T-cell (primary cell): ENCODE measurements at regions not wholly inside any gene's neighbourhood (a gene's known extent, or its start where the extent isn't known, plus 50 kb on each side); places are given as distances from the start of the nearest gene placed in this dataset.

Experiments
- ATAC-seq, 4 experiments: fragments of 200-7000 bp in 3 of 4; fragments of 150-1000 bp in 1 of 4; cut with Tn5 transposase; replicated peaks in 1 of 4; 1 replicate in 3 of 4; 2 replicates in 1 of 4; pipeline ENCODE4 v1.10.0; 2021; ENCODE audit warnings: moderate library complexity in 3 of 4, mild to moderate bottlenecking in 2 of 4, moderate number of reproducible peaks in 1 of 4
- CTCF ChIA-PET, 2 donors: fragments of 300-600 bp; sonication (Branson Sonifier 250); formaldehyde crosslinking; loops; one replicate each; lab custom pipeline; 2022; ENCODE audit warnings: antibody characterized with exemption in 2 of 2; lab: Charles Lee
- POLR2A ChIA-PET, 2 donors: fragments of 300-600 bp; sonication (Branson Sonifier 250); formaldehyde crosslinking; loops; one replicate each; lab custom pipeline; 2022; ENCODE audit warnings: antibody characterized with exemption in 2 of 2; lab: Charles Lee
- DNase-seq, 35 experiments: peaks; one replicate each; pipeline versions ENCODE4 v3.0.0 to v3.0.0-alpha.2; 2013 to 2023
- H3K27ac ChIP-seq: one replicate; pipeline ENCODE4 v1.5.1; 2013; ENCODE audit warnings: low read length
- H3K27me3 ChIP-seq, 2 experiments: replicated peaks in 1 of 2; 1 replicate in 1 of 2; 2 replicates in 1 of 2; pipeline versions ENCODE4 v1.6.1 to v1.7.0; 2013; ENCODE audit warnings: low read length in 1 of 2, mixed read lengths in 1 of 2; ENCODE audit not compliant: control insufficient read depth in 2 of 2, insufficient read depth in 2 of 2; ENCODE audit errors: extremely low read depth in 1 of 2
- H3K36me3 ChIP-seq, 2 donors: 1 replicate in 1 of 2; 2 replicates in 1 of 2; pipeline versions ENCODE4 v1.6.1 to v1.7.0; 2013; ENCODE audit warnings: low read length in 1 of 2; ENCODE audit not compliant: control insufficient read depth in 2 of 2, insufficient read depth in 1 of 2; ENCODE audit errors: extremely low read depth in 1 of 2
- H3K4me1 ChIP-seq, 2 experiments: 1 replicate in 1 of 2; 2 replicates in 1 of 2; pipeline versions ENCODE4 v1.6.1 to v1.7.0; 2013; ENCODE audit warnings: low read length in 2 of 2, mixed read lengths in 1 of 2; ENCODE audit not compliant: insufficient read depth in 2 of 2, control insufficient read depth in 1 of 2; ENCODE audit errors: extremely low read depth in 1 of 2
- H3K4me3 ChIP-seq, 2 donors: 1 replicate in 1 of 2; 2 replicates in 1 of 2; pipeline versions ENCODE4 v1.5.1 to v1.7.0; 2013; ENCODE audit warnings: mild to moderate bottlenecking in 2 of 2, low read length in 1 of 2, moderate library complexity in 1 of 2; ENCODE audit not compliant: control insufficient read depth in 1 of 2; ENCODE audit errors: extremely low read depth in 1 of 2
- H3K9me3 ChIP-seq: 2 replicates; pipeline ENCODE4 v1.7.0; 2013
- H3K27ac Mint-ChIP-seq, 2 donors: one replicate each; pipeline ENCODE4 v1.8.0; 2020 to 2021; ENCODE audit warnings: mild to moderate bottlenecking in 2 of 2, mixed read lengths in 2 of 2
- H3K27me3 Mint-ChIP-seq, 2 donors: one replicate each; pipeline ENCODE4 v1.8.0; 2021 to 2022; ENCODE audit warnings: mixed read lengths in 2 of 2
- H3K36me3 Mint-ChIP-seq: one replicate; pipeline ENCODE4 v1.8.0; 2021; ENCODE audit warnings: mixed read lengths
- H3K4me1 Mint-ChIP-seq, 3 donors: one replicate each; pipeline ENCODE4 v1.8.0; 2020 to 2022; ENCODE audit warnings: mixed read lengths in 3 of 3, mild to moderate bottlenecking in 1 of 3
- H3K4me3 Mint-ChIP-seq, 3 donors: one replicate each; pipeline ENCODE4 v1.8.0; 2020 to 2022; ENCODE audit warnings: mild to moderate bottlenecking in 3 of 3, mixed read lengths in 3 of 3, moderate library complexity in 3 of 3
- H3K9me3 Mint-ChIP-seq, 3 donors: one replicate each; pipeline ENCODE4 v1.8.0; 2020 to 2022; ENCODE audit warnings: mixed read lengths in 3 of 3
- WGBS: methylation state at CpG from one replicate; pipeline ENCODE4 v1.1.5; 2013; ENCODE audit warnings: missing lambda C conversion rate; ENCODE audit not compliant: insufficient coverage; 5-methylcytosine and 5-hydroxymethylcytosine counted together

- no peak for ATAC-seq
- peaks cover 8 to 19% of the 10 kb centered on the region in 2 donors for H3K27me3 Mint-ChIP-seq
- no peak overlapping the region for H3K4me3 ChIP-seq
- peaks cover 0 to 5% of the 10 kb centered on the region in 2 experiments for H3K27me3 ChIP-seq
- no peak for DNase-seq
- WGBS: no CpG with 5 or more reads among the region's 1 CpG
- no peaks in the 10 kb centered on the region for H3K4me1 Mint-ChIP-seq
- POLR2A ChIA-PET: no interaction called here
- peaks cover 0 to 7% (median 0%) of the 10 kb centered on the region in 3 donors for H3K9me3 Mint-ChIP-seq
- H3K9me3 ChIP-seq: no peaks in the 10 kb centered on the region
- H3K4me1 ChIP-seq: no peaks in the 10 kb centered on the region
- H3K36me3 Mint-ChIP-seq: no peaks in the 10 kb centered on the region
- H3K27ac Mint-ChIP-seq: no peak overlapping the region
- no peak overlapping the region for H3K4me3 Mint-ChIP-seq
- no peak overlapping the region for H3K27ac ChIP-seq
- CTCF ChIA-PET: interaction anchor here in 1 of 2 donors (0.9 kb wide), 1 partner anchor 33 kb away, joined by 3 read pairs; no protein-coding TSS in a partner anchor
- H3K36me3 ChIP-seq: no peaks in the 10 kb centered on the region
Measured at GRCh38 chr20:40930561-40930960, 98.1 kb upstream of the TOP1 start.

- no peaks in the 10 kb centered on the region for H3K36me3 Mint-ChIP-seq
- Histone ChIP-seq H3K9me3 (no peaks in the 10 kb centered on the region), H3K4me1 (no peaks in the 10 kb centered on the region), H3K36me3 (no peaks in the 10 kb centered on the region), H3K4me3 (no peak overlapping the region), H3K27me3 (peaks cover 0 to 5% of the 10 kb centered on the region in 2 experiments), H3K27ac (no peak overlapping the region)
- H3K27me3 Mint-ChIP-seq: peaks cover 8 to 15% of the 10 kb centered on the region in 2 donors
- no peak overlapping the region for H3K27ac Mint-ChIP-seq
- no CpG with 5 or more reads among the region's 4 CpGs for WGBS
- ChIA-PET CTCF (interaction anchor here in 1 of 2 donors (0.9 kb wide), 1 partner anchor 32 kb away, joined by 3 read pairs; no protein-coding TSS in a partner anchor), POLR2A (no interaction called here)
- DNase-seq (no peak), ATAC-seq (no peak)
- H3K4me1 Mint-ChIP-seq: no peaks in the 10 kb centered on the region
- H3K9me3 Mint-ChIP-seq: peaks cover 0 to 7% (median 0%) of the 10 kb centered on the region in 3 donors
- H3K4me3 Mint-ChIP-seq: no peak overlapping the region
Measured at GRCh38 chr20:40931410-40932044, 97.1 kb upstream of the TOP1 start.

DNA sequence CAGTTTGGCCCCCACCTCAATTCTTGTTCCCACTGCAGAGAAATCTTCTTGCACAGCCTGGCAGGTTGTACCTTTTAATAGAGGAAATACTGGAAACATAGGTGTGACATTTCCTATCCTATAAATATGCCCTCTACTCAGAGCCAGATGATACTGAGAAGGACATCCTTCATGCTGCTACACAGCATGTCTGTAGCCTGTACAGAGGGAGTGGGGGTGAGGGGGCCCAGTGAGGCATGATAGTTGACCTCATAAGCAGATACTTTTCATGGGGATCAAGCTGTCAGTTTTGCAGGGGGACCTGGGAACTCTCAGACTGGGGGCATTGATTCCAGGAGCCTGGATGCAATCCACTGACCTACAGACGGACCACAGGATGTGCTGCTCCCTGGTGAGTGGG is 96.2 kb upstream of the TOP1 start:
- peaks cover 8 to 17% of the 10 kb centered on the region in 2 donors for H3K27me3 Mint-ChIP-seq
- no peak overlapping the region for H3K4me3 ChIP-seq
- H3K27me3 ChIP-seq: peaks cover 0 to 5% of the 10 kb centered on the region in 2 experiments
- WGBS: no CpG with 5 or more reads among the region's 1 CpG
- CTCF ChIA-PET: no interaction called here
- no peaks in the 10 kb centered on the region for H3K4me1 ChIP-seq
- ATAC-seq: no peak
- no peaks in the 10 kb centered on the region for H3K36me3 ChIP-seq
- no peaks in the 10 kb centered on the region for H3K9me3 ChIP-seq
- H3K4me3 Mint-ChIP-seq: no peak overlapping the region
- peaks cover 0 to 7% (median 0%) of the 10 kb centered on the region in 3 donors for H3K9me3 Mint-ChIP-seq
- no peak for DNase-seq
- no peak overlapping the region for H3K27ac ChIP-seq
- H3K4me1 Mint-ChIP-seq: no peaks in the 10 kb centered on the region
- H3K27ac Mint-ChIP-seq: no peak overlapping the region
- POLR2A ChIA-PET: no interaction called here
- H3K36me3 Mint-ChIP-seq: no peaks in the 10 kb centered on the region

GRCh38 chr20:40933758-40934157 is 94.9 kb upstream of the TOP1 start:
- H3K4me3 Mint-ChIP-seq: no peak overlapping the region
- DNase-seq: no peak
- no CpG with 5 or more reads among the region's 1 CpG for WGBS
- no peak for ATAC-seq
- Histone ChIP-seq H3K27ac (no peak overlapping the region), H3K4me3 (no peak overlapping the region), H3K36me3 (no peaks in the 10 kb centered on the region), H3K27me3 (peaks cover 0 to 9% of the 10 kb centered on the region in 2 experiments), H3K9me3 (no peaks in the 10 kb centered on the region), H3K4me1 (no peaks in the 10 kb centered on the region)
- peaks cover 0 to 7% (median 0%) of the 10 kb centered on the region in 3 donors for H3K9me3 Mint-ChIP-seq
- H3K27me3 Mint-ChIP-seq: peaks cover 8 to 19% of the 10 kb centered on the region in 2 donors
- no peaks in the 10 kb centered on the region for H3K4me1 Mint-ChIP-seq
- no peaks in the 10 kb centered on the region for H3K36me3 Mint-ChIP-seq
- POLR2A ChIA-PET: no interaction called here
- CTCF ChIA-PET: no interaction called here
- no peak overlapping the region for H3K27ac Mint-ChIP-seq

- ChIA-PET CTCF (no interaction called here), POLR2A (no interaction called here)
- Mint-ChIP-seq H3K36me3 (no peaks in the 10 kb centered on the region), H3K27ac (no peak overlapping the region), H3K9me3 (peaks cover 0 to 7% (median 0%) of the 10 kb centered on the region in 3 donors), H3K27me3 (peaks cover 4 to 7% of the 10 kb centered on the region in 2 donors), H3K4me1 (no peaks in the 10 kb centered on the region), H3K4me3 (no peak overlapping the region)
- Histone ChIP-seq H3K36me3 (no peaks in the 10 kb centered on the region), H3K27me3 (peaks cover 0 to 6% of the 10 kb centered on the region in 2 experiments), H3K9me3 (no peaks in the 10 kb centered on the region), H3K4me3 (no peak overlapping the region), H3K4me1 (no peaks in the 10 kb centered on the region), H3K27ac (no peak overlapping the region)
- WGBS: 78% methylated on average over 4 of the region's 4 CpGs
- no peak for DNase-seq
- ATAC-seq: no peak
Measured at GRCh38 chr20:40938020-40938419, 90.6 kb upstream of the TOP1 start.

DNA sequence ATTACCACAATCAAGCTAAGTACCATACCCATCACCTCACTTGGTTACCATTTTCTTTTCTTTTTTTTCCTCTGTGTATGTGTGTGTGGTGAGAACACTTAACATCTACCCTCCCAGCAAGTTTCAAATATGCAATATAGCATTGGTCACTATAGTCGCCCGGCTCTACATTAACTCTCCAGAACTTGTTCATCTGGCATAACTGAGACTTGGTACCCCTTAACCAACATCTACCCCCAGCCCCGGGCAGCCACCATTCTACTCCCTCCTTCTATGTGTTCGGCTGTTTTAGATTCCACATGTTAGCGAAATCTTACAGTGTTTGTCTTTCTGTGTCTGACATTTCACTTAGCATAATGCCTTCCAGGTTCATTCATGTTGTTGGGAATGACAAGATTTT is 89.0 kb upstream of the TOP1 start:
- DNase-seq (no peak), ATAC-seq (no peak)
- 100% methylated on average over 2 of the region's 5 CpGs for WGBS
- Histone ChIP-seq H3K36me3 (no peaks in the 10 kb centered on the region), H3K4me1 (no peaks in the 10 kb centered on the region), H3K27me3 (peaks cover 0 to 4% of the 10 kb centered on the region in 2 experiments), H3K27ac (no peak overlapping the region), H3K4me3 (no peak overlapping the region), H3K9me3 (no peaks in the 10 kb centered on the region)
- Mint-ChIP-seq H3K9me3 (no peaks in the 10 kb centered on the region), H3K36me3 (no peaks in the 10 kb centered on the region), H3K4me1 (no peaks in the 10 kb centered on the region), H3K4me3 (no peak overlapping the region), H3K27ac (no peak overlapping the region), H3K27me3 (peaks cover 0 to 4% of the 10 kb centered on the region in 2 donors)
- ChIA-PET POLR2A (no interaction called here), CTCF (interaction anchor here in 1 of 2 donors (0.7 kb wide), 1 partner anchor 23 kb away, joined by 3 read pairs; no protein-coding TSS in a partner anchor)
